ENCODE measurements at regions not wholly inside any gene's neighbourhood (a gene's known extent, or its start where the extent isn't known, plus 50 kb on each side); places are given as distances from the start of the nearest gene placed in this dataset.
"Not testable (repeated sequence)": the region's sequence is repeated elsewhere in the genome, so short reads cannot be mapped to it uniquely, and the experiment has no call there.

- no peak for TF ChIP-seq Cebpa-rat (IDR thresholded peaks at IDR 0.05)
- H3K4me2 ChIP-seq: no peak overlapping the region
- no peaks in the 10 kb centered on the region for H3K9me3 ChIP-seq
- no peaks in the 10 kb centered on the region for H4K20me1 ChIP-seq
- peaks cover 11% of the 10 kb centered on the region for H3K4me1 ChIP-seq
- no peak overlapping the region for H3K27ac ChIP-seq
- no peak overlapping the region for H3K4me3 ChIP-seq
- no peaks in the 10 kb centered on the region for H3K27me3 ChIP-seq
- H3K9ac ChIP-seq: no peak overlapping the region
- no peaks in the 10 kb centered on the region for H3K36me3 ChIP-seq
Measured at GRCh38 chr12:88820012-88820411, 239.7 kb upstream of the KITLG start.

- no peak for TF ChIP-seq Cebpa-rat (IDR thresholded peaks at IDR 0.05)
- Histone ChIP-seq H3K4me1 (peaks cover 11% of the 10 kb centered on the region), H3K9me3 (no peaks in the 10 kb centered on the region), H3K27ac (no peak overlapping the region), H3K4me3 (no peak overlapping the region), H3K36me3 (no peaks in the 10 kb centered on the region), H3K9ac (no peak overlapping the region), H3K4me2 (peak overlapping the region; percentile 33), H4K20me1 (no peaks in the 10 kb centered on the region), H3K27me3 (no peaks in the 10 kb centered on the region)
Measured at GRCh38 chr12:88816201-88816600, 235.9 kb upstream of the KITLG start.

DNA sequence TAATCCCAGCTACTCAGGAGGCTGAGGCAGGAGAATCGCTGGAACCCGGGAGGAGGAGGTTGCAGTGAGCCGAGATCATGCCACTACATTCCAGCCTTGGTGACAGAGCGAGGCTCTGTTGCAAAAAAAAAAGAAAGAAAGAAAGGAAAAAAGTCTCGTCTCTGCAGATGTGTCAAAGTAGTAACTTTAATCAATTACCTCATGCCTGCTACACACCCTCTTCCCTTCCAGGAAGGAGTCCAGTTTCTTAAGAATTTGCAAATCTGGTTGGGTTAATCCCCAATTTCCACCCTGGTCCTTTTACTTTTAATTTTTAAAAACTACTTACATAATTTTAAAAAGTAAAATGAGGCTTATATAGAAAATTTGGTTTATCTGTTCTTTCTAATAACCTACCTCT lies 234.5 kb upstream of the KITLG start:
- H3K36me3 ChIP-seq: no peaks in the 10 kb centered on the region
- no peaks in the 10 kb centered on the region for H3K27me3 ChIP-seq
- no peak for TF ChIP-seq Cebpa-rat (IDR thresholded peaks at IDR 0.05)
- H4K20me1 ChIP-seq: no peaks in the 10 kb centered on the region
- peaks cover 18% of the 10 kb centered on the region for H3K4me1 ChIP-seq
- no peak overlapping the region for H3K9ac ChIP-seq
- no peak overlapping the region for H3K4me3 ChIP-seq
- H3K4me2 ChIP-seq: no peak overlapping the region
- H3K27ac ChIP-seq: no peak overlapping the region
- peaks cover 11% of the 10 kb centered on the region for H3K9me3 ChIP-seq

DNA sequence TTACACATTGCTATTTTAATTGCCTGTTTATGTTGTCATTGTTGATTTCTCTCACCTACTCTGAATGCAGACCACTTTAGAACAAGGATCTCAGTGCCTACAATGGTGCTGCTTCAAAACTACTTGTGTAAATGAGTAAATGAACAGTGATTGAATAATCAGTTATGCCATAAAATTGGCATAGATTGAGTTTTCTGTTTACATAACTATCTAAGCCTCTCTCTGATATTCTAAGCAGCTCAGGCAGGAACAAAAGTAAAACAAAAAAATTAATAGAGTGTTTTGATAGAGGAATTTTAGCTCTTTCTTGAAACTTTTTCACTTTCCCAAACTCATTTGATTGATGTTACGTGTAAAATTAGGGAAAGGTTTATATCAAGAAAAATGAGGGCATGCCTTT lies 232.3 kb upstream of the KITLG start:
- no peaks in the 10 kb centered on the region for H3K36me3 ChIP-seq
- H3K9ac ChIP-seq: no peak overlapping the region
- no peak overlapping the region for H3K27ac ChIP-seq
- no peak for TF ChIP-seq Cebpa-rat (IDR thresholded peaks at IDR 0.05)
- H3K27me3 ChIP-seq: no peaks in the 10 kb centered on the region
- peaks cover 20% of the 10 kb centered on the region for H3K4me1 ChIP-seq
- no peak overlapping the region for H3K4me2 ChIP-seq
- H3K9me3 ChIP-seq: peaks cover 16% of the 10 kb centered on the region
- no peaks in the 10 kb centered on the region for H4K20me1 ChIP-seq
- H3K4me3 ChIP-seq: no peak overlapping the region

DNA sequence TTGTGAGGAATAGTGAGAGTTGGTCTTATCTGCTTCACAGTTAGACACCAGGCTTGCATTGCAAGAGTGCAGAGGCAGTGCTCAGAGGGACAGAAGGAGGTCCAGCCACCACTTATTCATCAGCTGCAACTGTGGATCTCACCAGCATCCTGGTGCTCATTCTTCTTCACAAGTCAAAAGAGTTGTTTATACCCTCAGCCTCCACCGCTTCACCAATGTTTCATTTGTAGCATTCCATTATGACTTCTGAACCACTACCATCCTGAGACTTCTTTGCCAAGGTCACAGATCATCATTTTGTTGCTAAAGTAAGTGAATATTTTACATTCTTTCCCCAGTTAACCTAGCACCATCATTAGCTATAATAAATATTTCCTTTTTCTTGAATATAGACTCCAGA lies 230.5 kb upstream of the KITLG start:
- Histone ChIP-seq H3K4me3 (no peak overlapping the region), H3K27ac (no peak overlapping the region), H3K4me2 (no peak overlapping the region), H3K9ac (no peak overlapping the region), H3K9me3 (peaks cover 16% of the 10 kb centered on the region), H3K4me1 (peaks cover 27% of the 10 kb centered on the region), H4K20me1 (no peaks in the 10 kb centered on the region), H3K36me3 (no peaks in the 10 kb centered on the region), H3K27me3 (no peaks in the 10 kb centered on the region)
- TF ChIP-seq Cebpa-rat (IDR thresholded peaks at IDR 0.05): no peak

- Histone ChIP-seq H3K4me2 (peak overlapping the region; percentile 35; the same call in 1 of the 2 replicates), H3K9me3 (peaks cover 16% of the 10 kb centered on the region), H3K4me1 (peaks cover 31% of the 10 kb centered on the region)
- not testable (repeated sequence) for H3K27me3 ChIP-seq, H3K9ac ChIP-seq, H4K20me1 ChIP-seq, H3K27ac ChIP-seq, H3K36me3 ChIP-seq, H3K4me3 ChIP-seq
Measured at GRCh38 chr12:88809841-88810240, 229.6 kb upstream of the KITLG start.

DNA sequence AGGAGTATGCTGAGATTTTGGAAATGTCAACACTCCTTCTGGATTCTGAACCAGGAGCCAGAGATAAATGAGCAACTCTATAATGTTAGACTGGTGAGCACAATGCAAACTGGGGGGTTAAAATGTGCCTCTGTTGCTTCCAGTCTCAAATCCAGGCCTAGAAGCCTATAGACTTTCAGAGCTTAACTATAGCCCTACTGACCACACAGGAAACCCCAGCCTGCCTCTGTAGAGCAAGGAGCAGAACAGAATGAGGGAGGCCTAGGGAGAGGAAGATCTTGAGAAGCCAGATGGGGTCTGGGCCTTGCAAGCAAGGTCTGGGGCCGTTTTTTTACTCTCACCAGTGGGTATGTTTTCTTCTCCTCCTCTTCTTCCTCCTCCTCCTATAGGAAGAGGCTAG lies 225.4 kb upstream of the KITLG start:
- H3K9me3 ChIP-seq: peaks cover 14% of the 10 kb centered on the region
- H4K20me1 ChIP-seq: no peaks in the 10 kb centered on the region
- no peak for TF ChIP-seq Cebpa-rat (IDR thresholded peaks at IDR 0.05)
- no peak overlapping the region for H3K27ac ChIP-seq
- no peak overlapping the region for H3K9ac ChIP-seq
- peak overlapping the region; percentile 40 for H3K4me2 ChIP-seq
- no peaks in the 10 kb centered on the region for H3K36me3 ChIP-seq
- H3K4me1 ChIP-seq: peaks cover 31% of the 10 kb centered on the region
- no peak overlapping the region for H3K4me3 ChIP-seq
- no peaks in the 10 kb centered on the region for H3K27me3 ChIP-seq

GRCh38 chr12:88805286-88805685 lies 225.0 kb upstream of the KITLG start:
- Histone ChIP-seq H3K27ac (no peak overlapping the region), H4K20me1 (no peaks in the 10 kb centered on the region), H3K36me3 (no peaks in the 10 kb centered on the region), H3K4me3 (no peak overlapping the region), H3K9ac (no peak overlapping the region), H3K27me3 (no peaks in the 10 kb centered on the region), H3K4me2 (peak overlapping the region; percentile 40; the same call in 1 of the 2 replicates), H3K9me3 (peaks cover 13% of the 10 kb centered on the region), H3K4me1 (peaks cover 30% of the 10 kb centered on the region)
- TF ChIP-seq Cebpa-rat (IDR thresholded peaks at IDR 0.05): no peak

GRCh38 chr12:88802096-88802706 lies 221.9 kb upstream of the KITLG start:
- no peaks in the 10 kb centered on the region for H4K20me1 ChIP-seq
- H3K4me2 ChIP-seq: no peak overlapping the region
- no peaks in the 10 kb centered on the region for H3K36me3 ChIP-seq
- H3K4me3 ChIP-seq: no peak overlapping the region
- H3K27me3 ChIP-seq: no peaks in the 10 kb centered on the region
- no peak for TF ChIP-seq Cebpa-rat (IDR thresholded peaks at IDR 0.05)
- peaks cover 4% of the 10 kb centered on the region; the same call in 1 of the 2 replicates for H3K9me3 ChIP-seq
- H3K27ac ChIP-seq: no peak overlapping the region
- H3K9ac ChIP-seq: no peak overlapping the region
- H3K4me1 ChIP-seq: peaks cover 18% of the 10 kb centered on the region

- Histone ChIP-seq H3K36me3 (no peaks in the 10 kb centered on the region), H3K4me3 (no peak overlapping the region), H3K9ac (no peak overlapping the region), H3K27ac (no peak overlapping the region), H3K9me3 (peaks cover 4% of the 10 kb centered on the region; the same call in 1 of the 2 replicates), H3K4me1 (peaks cover 11% of the 10 kb centered on the region), H3K27me3 (no peaks in the 10 kb centered on the region), H3K4me2 (no peak overlapping the region), H4K20me1 (no peaks in the 10 kb centered on the region)
- TF ChIP-seq Cebpa-rat (IDR thresholded peaks at IDR 0.05): no peak
Measured at GRCh38 chr12:88801227-88802095, 221.2 kb upstream of the KITLG start.

All from BLaER1 (cell line).